Astrocyte of the cerebellum (primary cell): ENCODE measurements at regions not wholly inside any gene's neighbourhood (a gene's known extent, or its start where the extent isn't known, plus 50 kb on each side); places are given as distances from the start of the nearest gene placed in this dataset.

ENCODE experiments used
- DNase-seq: peaks from one replicate; pipeline ENCODE4 v3.0.0-alpha.2; 2011; ENCODE audit warnings: low read depth
- H3K4me3 ChIP-seq: 2 replicates; pipeline ENCODE4 v1.5.1; 2011; ENCODE audit warnings: mild to moderate bottlenecking, low read depth, low read length, moderate library complexity
- in situ Hi-C: cut with HindIII; loops from 2 replicates; pipeline ENCODE4 v1.10.0; 2017; ENCODE audit warnings: low sequenced_read_pairs
- TF ChIP-seq, protein P1 (sequence below): IDR thresholded peaks from 2 replicates; pipeline ENCODE4 v1.5.1; 2012; ENCODE audit warnings: low read length, low read depth, moderate library complexity, mild to moderate bottlenecking; ENCODE audit errors: missing control alignments

DNA sequence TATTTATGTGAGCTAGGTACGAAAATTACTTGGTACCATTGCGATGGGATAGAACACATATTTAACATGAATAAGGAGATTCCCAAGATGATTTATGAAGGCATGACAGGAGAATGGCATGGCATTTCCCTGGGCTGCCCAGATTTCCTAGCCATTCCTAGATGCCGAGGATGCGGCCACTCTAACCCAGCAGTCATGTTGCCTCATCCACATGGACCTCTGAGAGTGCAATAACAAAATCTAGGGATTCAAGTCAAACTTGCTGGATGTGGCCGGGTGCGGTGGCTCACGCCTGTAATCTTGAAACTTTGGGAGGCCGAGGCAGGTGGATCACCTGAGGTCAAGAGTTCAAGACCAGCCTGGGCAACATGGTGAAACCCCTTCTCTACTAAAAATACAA lies 110.8 kb upstream of the ARL4C start:
- no peak overlapping the region for H3K4me3 ChIP-seq
- DNase-seq = no peak
- TF ChIP-seq, protein P1, sequence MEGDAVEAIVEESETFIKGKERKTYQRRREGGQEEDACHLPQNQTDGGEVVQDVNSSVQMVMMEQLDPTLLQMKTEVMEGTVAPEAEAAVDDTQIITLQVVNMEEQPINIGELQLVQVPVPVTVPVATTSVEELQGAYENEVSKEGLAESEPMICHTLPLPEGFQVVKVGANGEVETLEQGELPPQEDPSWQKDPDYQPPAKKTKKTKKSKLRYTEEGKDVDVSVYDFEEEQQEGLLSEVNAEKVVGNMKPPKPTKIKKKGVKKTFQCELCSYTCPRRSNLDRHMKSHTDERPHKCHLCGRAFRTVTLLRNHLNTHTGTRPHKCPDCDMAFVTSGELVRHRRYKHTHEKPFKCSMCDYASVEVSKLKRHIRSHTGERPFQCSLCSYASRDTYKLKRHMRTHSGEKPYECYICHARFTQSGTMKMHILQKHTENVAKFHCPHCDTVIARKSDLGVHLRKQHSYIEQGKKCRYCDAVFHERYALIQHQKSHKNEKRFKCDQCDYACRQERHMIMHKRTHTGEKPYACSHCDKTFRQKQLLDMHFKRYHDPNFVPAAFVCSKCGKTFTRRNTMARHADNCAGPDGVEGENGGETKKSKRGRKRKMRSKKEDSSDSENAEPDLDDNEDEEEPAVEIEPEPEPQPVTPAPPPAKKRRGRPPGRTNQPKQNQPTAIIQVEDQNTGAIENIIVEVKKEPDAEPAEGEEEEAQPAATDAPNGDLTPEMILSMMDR = no peak
- in situ Hi-C loops = no loop called here

DNA sequence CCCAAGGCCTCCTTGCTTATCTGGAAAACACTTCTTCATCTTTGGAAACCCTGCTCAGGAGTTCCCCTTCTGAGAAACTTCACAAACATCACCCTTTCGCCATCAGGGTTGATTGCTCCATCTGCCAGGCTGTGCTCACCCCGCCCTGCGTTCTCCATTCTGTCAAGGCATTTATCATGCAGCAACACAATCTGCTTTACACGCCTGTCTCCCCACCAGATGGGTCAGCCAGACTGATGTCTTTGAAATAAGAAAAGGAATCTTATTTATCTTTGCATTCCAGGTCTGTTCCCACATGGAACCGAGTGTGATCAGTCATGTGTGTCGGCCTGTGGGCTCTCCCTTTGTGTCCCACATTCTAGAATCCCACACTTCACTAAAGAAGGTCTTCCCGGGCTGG lies 110.0 kb upstream of the ARL4C start:
- H3K4me3 ChIP-seq = no peak overlapping the region
- TF ChIP-seq, protein P1 = no peak
- in situ Hi-C loops = no loop called here
- no peak for DNase-seq

DNA sequence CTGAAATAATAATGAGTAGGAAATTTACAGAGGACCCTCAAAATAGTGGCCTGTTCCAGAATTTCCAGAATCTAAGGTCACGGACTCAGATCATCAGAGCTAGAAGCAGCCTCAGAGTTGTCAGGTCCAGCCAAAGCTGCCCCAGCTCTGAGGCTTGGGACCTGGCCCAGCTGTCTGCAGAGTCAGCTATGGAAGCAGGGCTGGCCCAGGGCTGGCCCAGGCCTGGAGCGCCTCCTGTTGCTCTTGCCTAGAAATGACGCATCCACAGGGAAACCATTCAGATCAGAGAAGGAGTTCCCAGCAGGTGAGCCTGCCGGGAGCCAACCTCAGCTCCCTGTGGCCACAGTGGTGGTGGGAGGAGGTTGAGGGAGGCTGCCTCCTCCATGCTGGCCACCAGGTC lies 106.7 kb upstream of the ARL4C start:
- no peak overlapping the region for H3K4me3 ChIP-seq
- DNase-seq = no peak
- in situ Hi-C loops = no loop called here
- TF ChIP-seq, protein P1 = no peak

DNA sequence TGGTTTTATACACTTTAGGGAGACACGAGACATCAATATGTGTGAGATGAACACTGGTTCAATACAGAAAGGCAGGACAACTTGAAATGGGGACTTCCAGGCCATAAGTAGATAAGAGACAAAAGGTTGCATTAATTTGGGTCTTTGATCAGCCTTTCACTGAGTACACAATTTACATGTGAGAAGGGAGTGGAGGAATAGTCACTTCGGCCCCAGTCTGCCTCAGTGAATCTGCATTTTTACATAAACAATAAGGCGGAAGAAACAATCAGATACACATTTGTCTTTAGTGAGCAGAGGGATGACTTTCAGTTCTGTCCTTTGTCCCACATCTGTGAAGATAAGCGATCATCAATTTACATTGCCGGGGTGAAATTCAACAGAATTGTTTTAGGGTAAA lies 104.3 kb upstream of the ARL4C start:
- no peak overlapping the region for H3K4me3 ChIP-seq
- in situ Hi-C loops = no loop called here
- TF ChIP-seq, protein P1 = no peak
- DNase-seq = no peak

DNA sequence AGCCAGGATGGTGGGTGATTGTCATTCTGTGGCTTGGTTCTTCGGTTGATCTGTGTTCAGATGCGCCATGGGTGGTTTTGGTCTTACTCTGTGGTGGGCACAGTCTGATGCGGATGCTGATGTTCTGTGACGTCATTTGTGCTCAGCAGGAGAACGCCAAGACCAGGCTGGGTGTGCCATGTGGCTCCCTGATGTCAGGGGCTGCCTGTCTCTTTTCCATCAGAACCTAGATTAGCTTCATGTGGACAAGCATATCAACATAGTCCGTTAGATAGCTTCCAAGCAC lies 100.6 kb upstream of the ARL4C start:
- TF ChIP-seq, protein P1 = no peak
- H3K4me3 ChIP-seq = no peak overlapping the region
- in situ Hi-C loops = no loop called here
- DNase-seq = no peak

DNA sequence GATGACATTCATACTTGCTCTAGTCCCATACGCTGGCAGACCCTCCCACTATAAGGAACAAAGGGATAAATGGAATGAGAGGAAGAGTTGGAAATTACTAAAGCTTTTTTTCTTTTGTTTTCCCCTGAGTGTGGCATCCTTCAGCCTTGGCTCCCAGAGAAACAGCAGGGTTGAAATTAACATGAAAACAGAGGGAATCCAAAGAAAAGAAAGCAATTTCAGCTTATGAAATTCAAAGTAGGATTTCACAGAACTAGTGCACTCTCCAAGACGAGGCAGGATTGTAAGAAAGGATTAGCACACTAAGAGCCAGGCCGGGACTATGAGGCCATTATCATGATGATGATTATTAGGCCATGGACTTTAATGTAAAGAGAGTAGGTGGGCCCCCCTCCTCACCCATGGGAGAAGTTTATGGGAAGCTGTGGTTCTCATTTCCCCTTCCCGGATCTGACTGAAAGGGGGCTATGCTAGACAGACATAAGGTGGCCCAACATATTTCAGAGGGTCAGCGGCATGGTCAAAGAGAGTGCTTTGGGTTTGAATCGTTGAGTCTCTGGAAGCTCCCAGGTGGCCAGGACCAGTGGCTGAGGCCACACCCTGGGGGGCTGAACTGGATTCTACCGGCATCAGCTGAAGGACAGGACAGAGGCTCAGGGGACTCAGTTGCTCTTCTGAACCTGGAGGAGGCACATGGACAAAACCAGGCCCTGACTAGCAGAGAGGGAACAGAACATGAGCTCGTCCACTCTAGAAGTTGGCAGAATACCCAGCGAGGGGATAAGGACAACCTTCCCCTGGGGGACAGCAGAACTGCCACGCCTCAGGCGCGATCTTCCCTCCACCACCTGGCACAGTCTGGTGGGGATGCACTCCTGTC lies 100.1 kb upstream of the ARL4C start:
- H3K4me3 ChIP-seq = no peak overlapping the region
- DNase-seq = no peak
- TF ChIP-seq, protein P1 = no peak
- in situ Hi-C loops = no loop called here
